ENCODE measurements at regions not wholly inside any gene's neighbourhood (a gene's known extent, or its start where the extent isn't known, plus 50 kb on each side); places are given as distances from the start of the nearest gene placed in this dataset.

DNA sequence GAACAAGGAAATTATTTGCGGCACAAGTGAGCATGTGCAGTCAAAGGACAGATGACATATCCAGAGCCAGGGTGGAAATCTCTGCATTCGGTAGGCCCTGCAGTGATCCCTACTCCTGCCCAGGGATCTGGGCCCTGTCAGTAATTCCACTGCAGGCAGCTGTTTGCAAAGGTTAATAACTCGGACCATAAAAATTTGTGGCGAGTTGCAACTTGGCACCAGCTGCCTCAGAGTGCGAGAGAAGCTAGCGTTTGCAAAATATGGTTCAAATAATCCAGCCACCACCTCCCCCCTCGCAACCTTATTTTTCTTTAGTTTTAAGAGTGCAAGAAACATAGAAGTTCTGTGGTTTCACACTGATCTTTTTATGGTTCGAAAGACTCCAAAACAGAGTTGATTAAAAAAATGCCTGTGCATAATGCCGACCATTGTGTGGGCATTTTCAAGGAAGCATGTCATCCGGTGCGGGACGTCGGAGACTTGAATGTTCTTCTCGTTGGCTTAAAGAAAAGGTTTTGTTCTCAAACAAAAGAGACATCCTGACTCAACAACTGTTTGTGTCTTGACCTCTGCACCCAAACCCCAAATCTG is 224.5 kb downstream of the BCL11B start:
- no peak overlapping the region for H3K4me3 ChIP-seq (ENCODE audit: low read length)
- H3K27me3 ChIP-seq (ENCODE audit: control insufficient read depth, insufficient read depth, low read length, poor library complexity, severe bottlenecking), result no peaks in the 10 kb centered on the region
- Mint-ChIP-seq H3K27me3 (ENCODE audit: insufficient read depth) (peaks cover 2% of the 10 kb centered on the region), H3K27ac (no peak overlapping the region), H3K4me3 (no peak overlapping the region), H3K36me3 (ENCODE audit: low read depth) (no peaks in the 10 kb centered on the region), H3K9me3 (peaks cover 15% of the 10 kb centered on the region), H3K4me1 (no peaks in the 10 kb centered on the region)
- peak; percentile 28 for DNase-seq
- H3K4me1 ChIP-seq (ENCODE audit: control insufficient read depth, insufficient read depth, low read length), result no peaks in the 10 kb centered on the region
- WGBS, 2 experiments (ENCODE audit: insufficient coverage in 1 of 2, insufficient read length in 1 of 2), result 74 to 92% methylated on average over 13 to 14 of the region's 14 CpGs
- peaks cover 7% of the 10 kb centered on the region for H3K9me3 ChIP-seq (ENCODE audit: control insufficient read depth, low read length)
- TF ChIP-seq, protein P1, sequence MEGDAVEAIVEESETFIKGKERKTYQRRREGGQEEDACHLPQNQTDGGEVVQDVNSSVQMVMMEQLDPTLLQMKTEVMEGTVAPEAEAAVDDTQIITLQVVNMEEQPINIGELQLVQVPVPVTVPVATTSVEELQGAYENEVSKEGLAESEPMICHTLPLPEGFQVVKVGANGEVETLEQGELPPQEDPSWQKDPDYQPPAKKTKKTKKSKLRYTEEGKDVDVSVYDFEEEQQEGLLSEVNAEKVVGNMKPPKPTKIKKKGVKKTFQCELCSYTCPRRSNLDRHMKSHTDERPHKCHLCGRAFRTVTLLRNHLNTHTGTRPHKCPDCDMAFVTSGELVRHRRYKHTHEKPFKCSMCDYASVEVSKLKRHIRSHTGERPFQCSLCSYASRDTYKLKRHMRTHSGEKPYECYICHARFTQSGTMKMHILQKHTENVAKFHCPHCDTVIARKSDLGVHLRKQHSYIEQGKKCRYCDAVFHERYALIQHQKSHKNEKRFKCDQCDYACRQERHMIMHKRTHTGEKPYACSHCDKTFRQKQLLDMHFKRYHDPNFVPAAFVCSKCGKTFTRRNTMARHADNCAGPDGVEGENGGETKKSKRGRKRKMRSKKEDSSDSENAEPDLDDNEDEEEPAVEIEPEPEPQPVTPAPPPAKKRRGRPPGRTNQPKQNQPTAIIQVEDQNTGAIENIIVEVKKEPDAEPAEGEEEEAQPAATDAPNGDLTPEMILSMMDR (conservative IDR thresholded peaks at IDR 0.05), result no peak
- H3K27ac ChIP-seq (ENCODE audit: low read depth, low read length), result peak overlapping the region; percentile 38
- H3K9ac ChIP-seq (ENCODE audit: extremely low read depth, low read length, poor library complexity, severe bottlenecking), result no peak overlapping the region
- H3K36me3 ChIP-seq (ENCODE audit: control insufficient read depth, insufficient read depth, low read length), result no peaks in the 10 kb centered on the region

- Mint-ChIP-seq H3K27ac (no peak overlapping the region), H3K9me3 (peaks cover 20% of the 10 kb centered on the region), H3K4me3 (no peak overlapping the region), H3K27me3 (ENCODE audit: insufficient read depth) (peaks cover 2% of the 10 kb centered on the region), H3K4me1 (no peaks in the 10 kb centered on the region), H3K36me3 (ENCODE audit: low read depth) (no peaks in the 10 kb centered on the region)
- Histone ChIP-seq H3K4me1 (ENCODE audit: control insufficient read depth, insufficient read depth, low read length) (no peaks in the 10 kb centered on the region), H3K4me3 (ENCODE audit: low read length) (no peak overlapping the region), H3K9me3 (ENCODE audit: control insufficient read depth, low read length) (peaks cover 14% of the 10 kb centered on the region), H3K36me3 (ENCODE audit: control insufficient read depth, insufficient read depth, low read length) (no peaks in the 10 kb centered on the region), H3K27me3 (ENCODE audit: control insufficient read depth, insufficient read depth, low read length, poor library complexity, severe bottlenecking) (no peaks in the 10 kb centered on the region), H3K9ac (ENCODE audit: extremely low read depth, low read length, poor library complexity, severe bottlenecking) (no peak overlapping the region), H3K27ac (ENCODE audit: low read depth, low read length) (no peak overlapping the region)
- DNase-seq, result no peak
- no CpG with 5 or more reads among the region's 1 CpG for WGBS, 2 experiments (ENCODE audit: insufficient coverage in 1 of 2, insufficient read length in 1 of 2)
- TF ChIP-seq, protein P1 (conservative IDR thresholded peaks at IDR 0.05), result no peak
Observed at GRCh38 chr14:99050309-99050708, 221.7 kb downstream of the BCL11B start.

GRCh38 chr14:99052467-99052866 is 219.5 kb downstream of the BCL11B start:
- no peaks in the 10 kb centered on the region for H3K27me3 ChIP-seq (ENCODE audit: control insufficient read depth, insufficient read depth, low read length, poor library complexity, severe bottlenecking)
- no peaks in the 10 kb centered on the region for H3K36me3 Mint-ChIP-seq (ENCODE audit: low read depth)
- TF ChIP-seq, protein P1 (conservative IDR thresholded peaks at IDR 0.05), result no peak

More at GRCh38 chr14:99052467-99052866, 219.5 kb downstream of the BCL11B start:
- Mint-ChIP-seq H3K4me3 (no peak overlapping the region), H3K27ac (no peak overlapping the region), H3K4me1 (no peaks in the 10 kb centered on the region), H3K9me3 (peaks cover 37% of the 10 kb centered on the region), H3K27me3 (ENCODE audit: insufficient read depth) (peaks cover 2% of the 10 kb centered on the region)
- Histone ChIP-seq H3K9me3 (ENCODE audit: control insufficient read depth, low read length) (peaks cover 14% of the 10 kb centered on the region), H3K4me3 (ENCODE audit: low read length) (no peak overlapping the region), H3K9ac (ENCODE audit: extremely low read depth, low read length, poor library complexity, severe bottlenecking) (no peak overlapping the region), H3K27ac (ENCODE audit: low read depth, low read length) (no peak overlapping the region), H3K4me1 (ENCODE audit: control insufficient read depth, insufficient read depth, low read length) (no peaks in the 10 kb centered on the region), H3K36me3 (ENCODE audit: control insufficient read depth, insufficient read depth, low read length) (no peaks in the 10 kb centered on the region)
- WGBS, 2 experiments (ENCODE audit: insufficient coverage in 1 of 2, insufficient read length in 1 of 2), result 100% methylated on average over 1 of the region's 2 CpGs; no CpG with 5 or more reads in 1 of the 2 experiments
- no peak for DNase-seq

All from endodermal cell (in vitro differentiated cells).